HG03025 (cell line): ENCODE measurements at regions not wholly inside any gene's neighbourhood (a gene's known extent, or its start where the extent isn't known, plus 50 kb on each side); places are given as distances from the start of the nearest gene placed in this dataset.
A peak's percentile ranks its signal among the peaks of the same experiment; 100 is the strongest.

Experiments used
- ATAC-seq: cut with Tn5 transposase; IDR thresholded peaks from one replicate; pipeline ENCODE4 v1.9.1; 2021; ENCODE audit warnings: mild to moderate bottlenecking, moderate library complexity; ENCODE audit not compliant: unreplicated experiment, low FRiP score

- ATAC-seq, result no peak
These were observed 115.9 kb downstream of the OMA1 start for GRCh38 chr1:58430421-58431275.

GRCh38 chr1:58426918-58427317 lies 119.6 kb downstream of the OMA1 start:
- ATAC-seq, result no peak

- ATAC-seq, result no peak
These were observed 124.1 kb downstream of the OMA1 start for GRCh38 chr1:58422436-58422835.

GRCh38 chr1:58418283-58419228 lies 128.0 kb downstream of the OMA1 start:
- ATAC-seq, result no peak

- no peak for ATAC-seq
These were observed 134.4 kb downstream of the OMA1 start for GRCh38 chr1:58412071-58412580.

- ATAC-seq, result no peak
These were observed 136.6 kb downstream of the OMA1 start for GRCh38 chr1:58409890-58410289.

GRCh38 chr1:58409336-58409735 lies 137.2 kb downstream of the OMA1 start:
- no peak for ATAC-seq

GRCh38 chr1:58406301-58407071 lies 140.0 kb downstream of the OMA1 start:
- no peak for ATAC-seq

- ATAC-seq, result no peak
These were observed 140.9 kb downstream of the OMA1 start for GRCh38 chr1:58405660-58406059.

GRCh38 chr1:58403894-58404293 lies 142.6 kb downstream of the OMA1 start:
- no peak for ATAC-seq

GRCh38 chr1:58402444-58402843 lies 144.1 kb downstream of the OMA1 start:
- no peak for ATAC-seq

- ATAC-seq, result no peak
These were observed 144.5 kb downstream of the OMA1 start for GRCh38 chr1:58401991-58402390.

GRCh38 chr1:58399176-58399575 lies 147.3 kb downstream of the OMA1 start:
- ATAC-seq, result no peak

GRCh38 chr1:58398714-58399113 lies 147.8 kb downstream of the OMA1 start:
- ATAC-seq, result no peak

- no peak for ATAC-seq
These were observed 149.2 kb downstream of the OMA1 start for GRCh38 chr1:58397187-58397820.

GRCh38 chr1:58396150-58396549 lies 150.4 kb downstream of the OMA1 start:
- ATAC-seq, result no peak

- no peak for ATAC-seq
These were observed 151.2 kb downstream of the OMA1 start for GRCh38 chr1:58395355-58395754.

- peak; percentile 53 for ATAC-seq
These were observed 154.4 kb downstream of the OMA1 start for GRCh38 chr1:58392083-58392482.

- no peak for ATAC-seq
These were observed 155.0 kb downstream of the OMA1 start for GRCh38 chr1:58391514-58391913.

GRCh38 chr1:58391056-58391455 lies 155.5 kb downstream of the OMA1 start:
- ATAC-seq, result no peak
